Thoracic aorta (tissue), 2 donors: ENCODE measurements at regions not wholly inside any gene's neighbourhood (a gene's known extent, or its start where the extent isn't known, plus 50 kb on each side); places are given as distances from the start of the nearest gene placed in this dataset.

ENCODE experiments used
- ATAC-seq: fragments of 150-250 bp; one replicate; pipeline ENCODE4 v1.8.0; 2017; ENCODE audit warnings: low read depth; ENCODE audit not compliant: insufficient number of reproducible peaks, low FRiP score
- DNase-seq: peaks from one replicate; pipeline ENCODE4 v3.0.0-alpha.2; 2020; ENCODE audit warnings: low spot score
- H3K27ac ChIP-seq, 2 donors: fragments of 200-600 bp; sonication (generic); 1 replicate in 1 of 2; 2 replicates in 1 of 2; pipeline ENCODE4 v1.5.1; 2016; ENCODE audit warnings: mild to moderate bottlenecking in 2 of 2, moderate library complexity in 2 of 2
- H3K27me3 ChIP-seq: fragments of 200-600 bp; sonication (generic); replicated peaks from 2 replicates; pipeline ENCODE4 v1.6.0; 2016; ENCODE audit warnings: mild to moderate bottlenecking; ENCODE audit not compliant: insufficient read depth
- H3K36me3 ChIP-seq: fragments of 200-600 bp; sonication (generic); one replicate; pipeline ENCODE4 v1.5.1; 2016
- H3K4me1 ChIP-seq, 2 donors: fragments of 200-600 bp; sonication (generic); 1 replicate in 1 of 2; 2 replicates in 1 of 2; pipeline versions ENCODE4 v1.5.1 to v1.6.0; 2016; ENCODE audit warnings: low read depth in 2 of 2, mild to moderate bottlenecking in 1 of 2; ENCODE audit not compliant: control insufficient read depth in 1 of 2
- H3K4me3 ChIP-seq: fragments of 200-600 bp; sonication (generic); 2 replicates; pipeline ENCODE4 v1.5.1; 2016; ENCODE audit warnings: mild to moderate bottlenecking
- H3K9me3 ChIP-seq: fragments of 200-600 bp; sonication (generic); 2 replicates; pipeline ENCODE4 v1.5.1; 2016
- CTCF ChIP-seq: fragments of 200-600 bp; sonication (generic); IDR thresholded peaks from one replicate; pipeline ENCODE4 v1.5.1; 2019; ENCODE audit warnings: antibody characterized with exemption

DNA sequence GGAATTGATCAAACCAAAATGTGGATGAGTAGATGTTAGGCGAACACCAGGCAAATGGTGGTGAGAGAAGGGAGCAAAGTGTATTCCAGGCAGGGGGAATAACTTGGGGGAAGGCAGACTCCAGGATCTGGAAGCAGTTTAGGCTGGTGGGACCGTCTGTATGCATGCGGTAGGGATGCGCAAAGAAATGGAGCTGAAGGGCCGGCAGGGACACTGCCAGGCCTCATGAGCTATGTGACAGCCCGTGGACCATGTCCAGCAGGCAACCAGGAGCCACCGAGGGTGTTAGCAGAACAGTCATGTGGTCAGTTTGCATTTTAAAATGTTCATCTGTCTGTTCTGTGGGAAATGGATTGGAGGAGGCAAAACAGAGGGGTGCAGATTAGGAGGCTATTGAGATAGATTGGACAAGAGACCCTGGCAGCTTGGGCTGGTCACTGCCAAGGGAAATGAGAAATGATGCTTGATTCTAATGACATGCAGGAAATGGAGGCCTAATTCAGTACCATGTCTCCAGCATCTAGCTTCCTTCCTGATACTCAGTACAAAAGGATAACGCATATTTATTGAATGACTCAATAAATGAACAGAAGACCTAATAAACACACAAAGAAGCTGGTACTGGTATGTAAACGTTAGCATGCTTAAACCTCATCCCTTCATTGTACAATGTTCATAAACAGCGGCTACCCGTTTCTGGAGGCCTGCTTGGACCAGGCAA, 412.4 kb downstream of the BUD13 start:
- no peak overlapping the region for H3K4me3 ChIP-seq
- no peaks in the 10 kb centered on the region for H3K36me3 ChIP-seq
- H3K9me3 ChIP-seq, result no peaks in the 10 kb centered on the region
- no peaks in the 10 kb centered on the region for H3K4me1 ChIP-seq
- DNase-seq, result no peak
- H3K27ac ChIP-seq, result no peak overlapping the region
- ATAC-seq, result no peak
- TF ChIP-seq CTCF, result no peak
- no peaks in the 10 kb centered on the region for H3K27me3 ChIP-seq

- no peaks in the 10 kb centered on the region for H3K4me1 ChIP-seq
- H3K27ac ChIP-seq, result no peak overlapping the region
- no peak for DNase-seq
- H3K4me3 ChIP-seq, result no peak overlapping the region
- H3K9me3 ChIP-seq, result no peaks in the 10 kb centered on the region
- no peaks in the 10 kb centered on the region for H3K27me3 ChIP-seq
- no peak for ATAC-seq
- no peaks in the 10 kb centered on the region for H3K36me3 ChIP-seq
- TF ChIP-seq CTCF, result no peak
Measured at GRCh38 chr11:116357784-116358544, 414.8 kb downstream of the BUD13 start.

- Histone ChIP-seq H3K4me1 (no peaks in the 10 kb centered on the region), H3K9me3 (no peaks in the 10 kb centered on the region)
- no peak for ATAC-seq
Measured at GRCh38 chr11:116356451-116356850, 416.3 kb downstream of the BUD13 start.

GRCh38 chr11:116355104-116355503, 417.7 kb downstream of the BUD13 start:
- no peak for TF ChIP-seq CTCF
- Histone ChIP-seq H3K4me1 (no peaks in the 10 kb centered on the region), H3K27me3 (no peaks in the 10 kb centered on the region), H3K4me3 (no peak overlapping the region), H3K27ac (no peak overlapping the region), H3K36me3 (no peaks in the 10 kb centered on the region), H3K9me3 (no peaks in the 10 kb centered on the region)
- DNase-seq (no peak), ATAC-seq (no peak)

More at GRCh38 chr11:116356451-116356850, 416.3 kb downstream of the BUD13 start:
- H3K27me3 ChIP-seq, result no peaks in the 10 kb centered on the region
- H3K4me3 ChIP-seq, result no peak overlapping the region
- no peak for TF ChIP-seq CTCF
- DNase-seq, result no peak
- H3K36me3 ChIP-seq, result no peaks in the 10 kb centered on the region
- H3K27ac ChIP-seq, result no peak overlapping the region

- H3K9me3 ChIP-seq, result no peaks in the 10 kb centered on the region
- H3K27me3 ChIP-seq, result no peaks in the 10 kb centered on the region
- H3K36me3 ChIP-seq, result no peaks in the 10 kb centered on the region
- H3K4me1 ChIP-seq, result no peaks in the 10 kb centered on the region
- no peak for TF ChIP-seq CTCF
- ATAC-seq, result no peak
- DNase-seq, result no peak
- H3K27ac ChIP-seq, result no peak overlapping the region
- no peak overlapping the region for H3K4me3 ChIP-seq
Measured at GRCh38 chr11:116353589-116353988, 419.2 kb downstream of the BUD13 start.
